ENCODE measurements at regions not wholly inside any gene's neighbourhood (a gene's known extent, or its start where the extent isn't known, plus 50 kb on each side); places are given as distances from the start of the nearest gene placed in this dataset.

- TF ChIP-seq POLR2AphosphoS5 (IDR thresholded peaks at IDR 0.05; ENCODE audit: low read depth, low read length): no peak
- no peak for TF ChIP-seq TAF1 (IDR thresholded peaks at IDR 0.05; ENCODE audit: borderline replicate concordance, insufficient read depth, low read length)
- no peak for TF ChIP-seq REST (IDR thresholded peaks at IDR 0.05; ENCODE audit: insufficient read depth in 1 of 2, low read depth in 2 of 2, low read length in 2 of 2)
- TF ChIP-seq SIN3A (IDR thresholded peaks at IDR 0.05; ENCODE audit: borderline replicate concordance, insufficient read depth, low read length): no peak
Observed at GRCh38 chr3:117404730-117405129, 695.2 kb downstream of the TUSC7 start.

All from PFSK-1 (cell line).